Upper lobe of left lung (tissue), 6 donors: ENCODE measurements at regions not wholly inside any gene's neighbourhood (a gene's known extent, or its start where the extent isn't known, plus 50 kb on each side); places are given as distances from the start of the nearest gene placed in this dataset.

Experiments
- ATAC-seq, 2 donors: fragments of 200-7000 bp; cut with Tn5 transposase; one replicate each; pipeline ENCODE4 v1.9.1; 2022; ENCODE audit warnings: mild to moderate bottlenecking in 2 of 2, moderate library complexity in 2 of 2; ENCODE audit not compliant: low FRiP score in 2 of 2
- DNase-seq, 2 donors: peaks; one replicate each; pipeline ENCODE4 v3.0.0-alpha.2; 2019 to 2020
- H3K27ac ChIP-seq, 4 donors: fragments of 200-600 bp; sonication (generic); one replicate each; pipeline ENCODE4 v1.5.1; 2016 to 2019
- H3K27me3 ChIP-seq, 4 donors: fragments of 200-600 bp; sonication (generic); one replicate each; pipeline ENCODE4 v1.5.1; 2017 to 2019
- H3K36me3 ChIP-seq, 4 donors: fragments of 200-600 bp; sonication (generic); one replicate each; pipeline ENCODE4 v1.5.1; 2016 to 2019
- H3K4me1 ChIP-seq, 4 donors: fragments of 200-600 bp; sonication (generic); one replicate each; pipeline ENCODE4 v1.5.1; 2018 to 2019
- H3K4me3 ChIP-seq, 4 donors: fragments of 200-600 bp; sonication (generic); one replicate each; pipeline ENCODE4 v1.5.1; 2017 to 2019; ENCODE audit warnings: mild to moderate bottlenecking in 2 of 4, moderate library complexity in 1 of 4
- H3K9me3 ChIP-seq, 4 donors: fragments of 200-600 bp; sonication (generic); one replicate each; pipeline ENCODE4 v1.5.1; 2018 to 2019
- CTCF ChIP-seq, 6 experiments: fragments of 450-650 bp in 4 of 6; fragments of 200-600 bp in 2 of 6; sonication (generic) in 2 of 6; IDR thresholded peaks; one replicate each; pipeline ENCODE4 v1.5.1; 2016 to 2019; ENCODE audit warnings: antibody characterized with exemption in 6 of 6
- EP300 ChIP-seq, 4 donors: sonication (generic); formaldehyde crosslinking; IDR thresholded peaks; one replicate each; pipeline ENCODE4 v1.5.1; 2017; ENCODE audit warnings: antibody characterized with exemption in 4 of 4, control low read depth in 2 of 4
- POLR2A ChIP-seq, 4 donors: fragments of 450-650 bp; IDR thresholded peaks; one replicate each; pipeline ENCODE4 v1.5.1; 2016 to 2017; ENCODE audit warnings: antibody characterized with exemption in 4 of 4, mild to moderate bottlenecking in 2 of 4
- POLR2AphosphoS5 ChIP-seq, 2 donors: sonication (generic); formaldehyde crosslinking; IDR thresholded peaks; one replicate each; pipeline ENCODE4 v1.5.1; 2017; ENCODE audit warnings: antibody characterized with exemption in 2 of 2
- WGBS, 2 donors: methylation state at CpG; one replicate each; pipeline ENCODE4 v1.1.5; 2017 to 2018; 5-methylcytosine and 5-hydroxymethylcytosine counted together
- donor health status: DM: no; HTN: no; CAD: no; lungs with moderate emphysema.
- donor health status: DM: no; HTN: yes; CAD: no; lungs with severe emphysema.

GRCh38 chr4:179196511-179196910 is 1754.3 kb upstream of the AGA start:
- no peak for ATAC-seq
- Histone ChIP-seq H3K4me1 (no peaks in the 10 kb centered on the region), H3K4me3 (no peak overlapping the region), H3K9me3 (no peaks in the 10 kb centered on the region), H3K27ac (no peak overlapping the region), H3K27me3 (no peaks in the 10 kb centered on the region), H3K36me3 (no peaks in the 10 kb centered on the region)
- TF ChIP-seq EP300 (IDR thresholded peaks at IDR 0.05) (no peak), CTCF (IDR thresholded peaks at IDR 0.05) (no peak), POLR2A (IDR thresholded peaks at IDR 0.05) (no peak), POLR2AphosphoS5 (IDR thresholded peaks at IDR 0.05) (no peak)
- DNase-seq: no peak
- 55 to 69% methylated on average over 4 of the region's 4 CpGs for WGBS, 2 donors

DNA sequence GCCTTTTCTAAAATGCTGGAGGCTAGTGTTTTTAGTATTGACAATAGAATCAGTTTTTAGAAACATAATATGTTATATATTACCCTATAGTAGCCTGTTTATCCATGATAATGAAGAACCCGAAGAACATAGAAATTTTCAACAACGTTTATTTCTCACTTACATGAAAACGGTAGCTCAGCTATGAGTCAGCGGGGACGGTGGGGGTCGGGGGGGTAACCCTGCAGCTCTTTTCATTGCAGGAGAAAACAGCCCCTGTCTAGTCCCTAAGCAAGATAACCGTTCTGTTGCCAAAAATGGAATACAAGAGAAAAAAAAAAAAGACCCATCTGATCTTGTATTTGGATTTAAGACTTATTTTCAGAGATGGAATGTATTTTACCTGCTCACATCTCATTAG is 1758.4 kb upstream of the AGA start:
- WGBS, 2 donors: 85 to 90% methylated on average over 7 of the region's 7 CpGs
- DNase-seq: no peak

DNA sequence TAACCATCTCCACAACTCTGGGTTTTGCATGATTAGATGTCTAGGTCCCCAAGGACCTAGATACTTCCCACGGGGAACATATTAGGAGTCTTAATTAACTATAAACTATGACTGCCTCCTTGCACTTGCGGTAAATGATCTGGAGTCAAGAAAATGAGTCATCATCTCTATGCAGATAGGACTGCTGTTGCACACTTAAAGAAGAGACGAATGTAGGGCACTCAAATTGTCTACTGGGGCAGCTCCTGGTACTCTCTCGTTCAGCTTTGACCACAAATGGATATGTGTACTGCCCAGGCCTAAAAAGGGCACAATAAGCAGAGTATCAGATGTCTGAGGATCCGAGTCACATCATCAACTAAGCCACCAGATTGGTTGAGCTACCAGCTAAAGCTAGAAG is 1783.4 kb upstream of the AGA start:
- ATAC-seq (no peak), DNase-seq (no peak)
- TF ChIP-seq EP300 (IDR thresholded peaks at IDR 0.05) (no peak), POLR2AphosphoS5 (IDR thresholded peaks at IDR 0.05) (no peak), POLR2A (IDR thresholded peaks at IDR 0.05) (no peak), CTCF (IDR thresholded peaks at IDR 0.05) (no peak)
- whole genome bisulfite sequencing, 2 donors: 66 to 71% methylated on average over 5 of the region's 5 CpGs
- H3K9me3 ChIP-seq: no peaks in the 10 kb centered on the region
- no peaks in the 10 kb centered on the region for H3K27me3 ChIP-seq
- no peaks in the 10 kb centered on the region for H3K4me1 ChIP-seq
- H3K36me3 ChIP-seq: no peaks in the 10 kb centered on the region
- H3K4me3 ChIP-seq: no peak overlapping the region
- H3K27ac ChIP-seq: no peak overlapping the region

More for the DNA sequence above, 1758.4 kb upstream of the AGA start:
- no peaks in the 10 kb centered on the region for H3K9me3 ChIP-seq
- ATAC-seq: no peak
- no peak overlapping the region for H3K27ac ChIP-seq
- H3K36me3 ChIP-seq: no peaks in the 10 kb centered on the region
- no peak overlapping the region for H3K4me3 ChIP-seq
- H3K4me1 ChIP-seq: no peaks in the 10 kb centered on the region
- no peaks in the 10 kb centered on the region for H3K27me3 ChIP-seq
- TF ChIP-seq EP300 (IDR thresholded peaks at IDR 0.05) (no peak), POLR2A (IDR thresholded peaks at IDR 0.05) (no peak), POLR2AphosphoS5 (IDR thresholded peaks at IDR 0.05) (no peak), CTCF (IDR thresholded peaks at IDR 0.05) (no peak)

- DNase-seq (no peak), ATAC-seq (no peak)
- no peak overlapping the region for H3K4me3 ChIP-seq
- TF ChIP-seq EP300 (IDR thresholded peaks at IDR 0.05) (no peak), POLR2A (IDR thresholded peaks at IDR 0.05) (no peak), CTCF (IDR thresholded peaks at IDR 0.05) (no peak), POLR2AphosphoS5 (IDR thresholded peaks at IDR 0.05) (no peak)
- H3K9me3 ChIP-seq: no peaks in the 10 kb centered on the region
- H3K27me3 ChIP-seq: no peaks in the 10 kb centered on the region
- WGBS, 2 donors: 33 to 38% methylated on average over 1 of the region's 1 CpG
- H3K27ac ChIP-seq: no peak overlapping the region
- no peaks in the 10 kb centered on the region for H3K4me1 ChIP-seq
- no peaks in the 10 kb centered on the region for H3K36me3 ChIP-seq
These were observed 1806.6 kb upstream of the AGA start for GRCh38 chr4:179248821-179249220.

GRCh38 chr4:179268791-179269190 is 1826.6 kb upstream of the AGA start:
- Histone ChIP-seq H3K9me3 (no peaks in the 10 kb centered on the region), H3K36me3 (no peaks in the 10 kb centered on the region), H3K4me1 (no peaks in the 10 kb centered on the region), H3K27ac (no peak overlapping the region), H3K27me3 (no peaks in the 10 kb centered on the region), H3K4me3 (no peak overlapping the region)
- DNase-seq: no peak
- no peak for ATAC-seq
- no peak for TF ChIP-seq POLR2AphosphoS5 (IDR thresholded peaks at IDR 0.05)
- TF ChIP-seq POLR2A (IDR thresholded peaks at IDR 0.05): no peak
- TF ChIP-seq CTCF (IDR thresholded peaks at IDR 0.05): no peak
- TF ChIP-seq EP300 (IDR thresholded peaks at IDR 0.05): no peak
- WGBS, 2 donors: 78 to 80% methylated on average over 2 of the region's 2 CpGs
